HEK293 (cell line): ENCODE measurements at regions not wholly inside any gene's neighbourhood (a gene's known extent, or its start where the extent isn't known, plus 50 kb on each side); places are given as distances from the start of the nearest gene placed in this dataset.

Experiments
- CTCF ChIA-PET: fragments of 350-600 bp; formaldehyde crosslinking; extraction: SDS; loops from one replicate; lab custom pipeline; 2021; ENCODE audit warnings: antibody characterized with exemption; lab: Yijun Ruan, JAX
- POLR2A ChIA-PET: fragments of 300-600 bp; formaldehyde crosslinking; extraction: SDS; loops from one replicate; lab custom pipeline; 2020; ENCODE audit warnings: antibody characterized with exemption, inconsistent platforms; lab: Yijun Ruan, JAX
- H3K27ac ChIP-seq: fragments of 200-500 bp; sonication (Bioruptor generic); 2 replicates; pipeline ENCODE4 v1.5.1; 2014; ENCODE audit warnings: low read depth, low read length, control low read depth, inconsistent platforms; ENCODE audit errors: extremely low read depth
- H3K36me3 ChIP-seq, 2 experiments: fragments of 200-500 bp in 1 of 2; sonication (Bioruptor generic) in 1 of 2; 1 replicate in 1 of 2; 2 replicates in 1 of 2; pipeline ENCODE4 v1.5.1; 2014 to 2017; ENCODE audit warnings: inconsistent platforms in 2 of 2, low read length in 2 of 2; ENCODE audit not compliant: control insufficient read depth in 2 of 2, insufficient read depth in 1 of 2
- H3K4me1 ChIP-seq: fragments of 200-500 bp; sonication (Bioruptor generic); 2 replicates; pipeline ENCODE4 v1.5.1; 2014; ENCODE audit warnings: mild to moderate bottlenecking, low read length, inconsistent platforms; ENCODE audit not compliant: control insufficient read depth, insufficient read depth
- H3K4me3 ChIP-seq: 2 replicates; pipeline ENCODE4 v1.5.1; 2011; ENCODE audit warnings: low read depth, mild to moderate bottlenecking, control low read depth, low read length, moderate library complexity
- H3K9me3 ChIP-seq: fragments of 200-500 bp; sonication (Bioruptor generic); 2 replicates; pipeline ENCODE4 v1.5.1; 2014; ENCODE audit warnings: low read depth, low read length, inconsistent platforms; ENCODE audit not compliant: control insufficient read depth, insufficient read depth
- EGR2 ChIP-seq: fragments of 450-650 bp; formaldehyde crosslinking; IDR thresholded peaks from 2 replicates; pipeline ENCODE4 v1.5.1; 2016; ENCODE audit warnings: low read depth, missing biosample characterization, missing genetic modification characterization
- GLIS2 ChIP-seq: fragments of 450-650 bp; formaldehyde crosslinking; IDR thresholded peaks from 2 replicates; pipeline ENCODE4 v1.5.1; 2016; ENCODE audit warnings: missing biosample characterization, missing genetic modification characterization
- PBX3 ChIP-seq: sonication (generic); formaldehyde crosslinking; IDR thresholded peaks from 2 replicates; pipeline ENCODE4 v1.8.1; 2022; ENCODE audit warnings: mild to moderate bottlenecking, moderate library complexity, missing genetic modification reagents
- PRDM2 ChIP-seq: fragments of 450-650 bp; formaldehyde crosslinking; IDR thresholded peaks from 2 replicates; pipeline ENCODE4 v1.5.1; 2016; ENCODE audit warnings: missing biosample characterization, missing genetic modification characterization, borderline replicate concordance
- TCF7L2 ChIP-seq: IDR thresholded peaks from 2 replicates; pipeline ENCODE4 v1.6.1; 2011; ENCODE audit warnings: low read depth, mild to moderate bottlenecking, inconsistent platforms, low read length, moderate library complexity, borderline replicate concordance
- ZBTB26 ChIP-seq: fragments of 450-650 bp; formaldehyde crosslinking; optimal IDR thresholded peaks from 2 replicates; pipeline ENCODE3; 2016; ENCODE audit warnings: missing biosample characterization, mild to moderate bottlenecking, missing genetic modification characterization
- ZBTB7A ChIP-seq: fragments of 450-650 bp; formaldehyde crosslinking; IDR thresholded peaks from 2 replicates; pipeline ENCODE4 v1.5.1; 2016; ENCODE audit warnings: low read depth, missing biosample characterization, missing genetic modification characterization
- ZEB2 ChIP-seq: fragments of 450-650 bp; formaldehyde crosslinking; IDR thresholded peaks from 2 replicates; pipeline ENCODE4 v1.5.1; 2016; ENCODE audit warnings: missing biosample characterization, missing genetic modification characterization
- ZNF132 ChIP-seq: fragments of 450-650 bp; formaldehyde crosslinking; IDR thresholded peaks from 2 replicates; pipeline ENCODE4 v1.5.1; 2017; ENCODE audit warnings: missing biosample characterization, missing genetic modification characterization, borderline replicate concordance
- ZNF148 ChIP-seq: fragments of 450-650 bp; formaldehyde crosslinking; IDR thresholded peaks from 2 replicates; pipeline ENCODE4 v1.5.0; 2017; ENCODE audit warnings: missing biosample characterization, missing genetic modification characterization, borderline replicate concordance
- ZNF202 ChIP-seq: fragments of 450-650 bp; formaldehyde crosslinking; IDR thresholded peaks from 2 replicates; pipeline ENCODE4 v1.5.1; 2016; ENCODE audit warnings: missing biosample characterization, missing genetic modification characterization, borderline replicate concordance
- ZNF223 ChIP-seq: fragments of 450-650 bp; formaldehyde crosslinking; IDR thresholded peaks from 2 replicates; pipeline ENCODE4 v1.5.1; 2016; ENCODE audit warnings: missing biosample characterization, missing genetic modification characterization
- ZNF23 ChIP-seq: fragments of 450-650 bp; formaldehyde crosslinking; IDR thresholded peaks from 2 replicates; pipeline ENCODE4 v1.5.1; 2016; ENCODE audit warnings: missing biosample characterization, missing genetic modification characterization, borderline replicate concordance
- ZNF350 ChIP-seq: fragments of 450-650 bp; formaldehyde crosslinking; IDR thresholded peaks from 2 replicates; pipeline ENCODE4 v1.5.0; 2017; ENCODE audit warnings: missing biosample characterization, mild to moderate bottlenecking, missing genetic modification characterization
- ZNF521 ChIP-seq: fragments of 450-650 bp; formaldehyde crosslinking; IDR thresholded peaks from 2 replicates; pipeline ENCODE4 v1.5.1; 2017; ENCODE audit warnings: missing biosample characterization, mild to moderate bottlenecking, missing genetic modification characterization
- ZNF623 ChIP-seq: fragments of 450-650 bp; formaldehyde crosslinking; IDR thresholded peaks from 2 replicates; pipeline ENCODE4 v1.5.1; 2016; ENCODE audit warnings: missing biosample characterization, missing genetic modification characterization
- ZNF747 ChIP-seq: fragments of 450-650 bp; formaldehyde crosslinking; IDR thresholded peaks from 2 replicates; pipeline ENCODE4 v1.5.1; 2016; ENCODE audit warnings: missing biosample characterization, missing genetic modification characterization
- ZNF843 ChIP-seq: fragments of 450-650 bp; formaldehyde crosslinking; IDR thresholded peaks from 2 replicates; pipeline ENCODE4 v1.5.1; 2016; ENCODE audit warnings: missing biosample characterization, missing genetic modification characterization

GRCh38 chr1:79575424-79575823 lies 568.9 kb upstream of the ADGRL4 start (continued):
- no peak for TF ChIP-seq ZNF223 (tag by site-specific recombination)
- TF ChIP-seq ZNF132 (tag by site-specific recombination): no peak
- no peak for TF ChIP-seq ZNF843 (tag by site-specific recombination)
- TF ChIP-seq ZNF623 (tag by site-specific recombination): no peak
- no peak for TF ChIP-seq EGR2
- TF ChIP-seq ZNF350 (tag by site-specific recombination): no peak

- TF ChIP-seq ZEB2 (tag by site-specific recombination) (no peak), ZBTB26 (tag by site-specific recombination) (no peak), ZNF202 (tag by site-specific recombination) (no peak), ZNF521 (no peak), PRDM2 (tag by site-specific recombination) (no peak), TCF7L2 (no peak), PBX3 (CRISPR knock-in tag) (no peak), ZNF23 (tag by site-specific recombination) (no peak), ZBTB7A (no peak), GLIS2 (tag by site-specific recombination) (no peak), ZNF843 (tag by site-specific recombination) (no peak), ZNF747 (tag by site-specific recombination) (no peak), ZNF148 (tag by site-specific recombination) (no peak)
- Histone ChIP-seq H3K4me1 (no peaks in the 10 kb centered on the region), H3K27ac (no peak overlapping the region), H3K9me3 (no peaks in the 10 kb centered on the region), H3K4me3 (no peak overlapping the region), H3K36me3 (no peaks in the 10 kb centered on the region)
- POLR2A ChIA-PET: no interaction called here
- CTCF ChIA-PET: no interaction called here
These were observed 561.9 kb upstream of the ADGRL4 start for GRCh38 chr1:79568411-79568810.
